ENCODE measurements at regions not wholly inside any gene's neighbourhood (a gene's known extent, or its start where the extent isn't known, plus 50 kb on each side); places are given as distances from the start of the nearest gene placed in this dataset.

DNA sequence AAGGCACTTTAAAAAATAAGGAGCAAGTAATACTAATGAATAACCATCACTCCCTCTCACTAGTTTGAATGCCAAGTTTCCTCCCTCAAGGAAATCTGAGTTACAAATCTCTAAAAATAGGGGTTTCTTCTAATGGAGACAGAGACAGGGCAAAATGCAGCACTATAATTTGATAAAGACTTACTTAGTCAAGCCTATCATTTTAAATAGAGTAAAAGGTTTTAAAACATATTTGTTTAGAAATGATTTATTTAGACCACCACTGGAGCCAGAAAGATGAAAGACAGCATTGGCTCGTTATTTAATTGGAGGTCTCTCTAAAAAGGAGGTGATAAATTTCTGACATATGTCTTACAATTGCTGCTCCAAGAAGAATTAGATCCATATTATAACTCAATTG is 228.7 kb downstream of the TLE1 start:
- Mint-ChIP-seq H3K27ac (no peak overlapping the region), H3K4me3 (no peak overlapping the region), H3K4me1 (peaks cover 0 to 5% of the 10 kb centered on the region in 2 experiments; a peak in 1 of 4 replicates), H3K36me3 (ENCODE audit: insufficient read depth in 1 of 3, low read depth in 3 of 3) (0 out of 7 replicates have a peak, but pooled peaks cover 0 to 5% (median 0%) of the 10 kb centered on the region in 3 experiments), H3K9me3 (peaks cover 0 to 4% of the 10 kb centered on the region in 2 experiments; a peak in 2 of 5 replicates), H3K27me3 (ENCODE audit: low read depth) (no peaks in the 10 kb centered on the region)
- no peak overlapping the region for H3T11ph ChIP-seq (ENCODE audit: low read length)
- WGBS (ENCODE audit: extremely low coverage, insufficient read length, low lambda C conversion rate) = no CpG with 5 or more reads among the region's 1 CpG
- no peak overlapping the region for H3K23ac ChIP-seq (ENCODE audit: insufficient read length, low read depth, low read length)
- no peak overlapping the region for H2BK120ac ChIP-seq (ENCODE audit: low read depth, low read length, poor library complexity, severe bottlenecking)
- H2AK5ac ChIP-seq (ENCODE audit: insufficient read length, low read length) = no peak overlapping the region
- no peaks in the 10 kb centered on the region for H3K9me3 ChIP-seq (ENCODE audit: control insufficient read depth, low read depth, low read length)
- no peak overlapping the region for H2BK12ac ChIP-seq (ENCODE audit: insufficient read length, low read depth, low read length)
- H3K4me1 ChIP-seq (ENCODE audit: insufficient read depth, low read length) = no peaks in the 10 kb centered on the region
- no peaks in the 10 kb centered on the region for H3K23me2 ChIP-seq (ENCODE audit: insufficient read length, low read depth, low read length, poor library complexity, severe bottlenecking)
- H3K4me2 ChIP-seq (ENCODE audit: insufficient read depth, insufficient read length, low read length) = no peak overlapping the region
- no peak overlapping the region for H2BK15ac ChIP-seq (ENCODE audit: low read depth, low read length)
- no peaks in the 10 kb centered on the region for H3K79me2 ChIP-seq (ENCODE audit: insufficient read depth, low read length)
- no peaks in the 10 kb centered on the region for H4K20me1 ChIP-seq (ENCODE audit: control insufficient read depth, insufficient read depth, insufficient read length)
- no peaks in the 10 kb centered on the region for H3K79me1 ChIP-seq (ENCODE audit: insufficient read depth, low read depth, low read length, poor library complexity, severe bottlenecking)
- no peak overlapping the region for H3K4ac ChIP-seq (ENCODE audit: low read depth, low read length)
- no peak overlapping the region for H2BK5ac ChIP-seq (ENCODE audit: insufficient read length, low read length)
- no peak overlapping the region for H2BK20ac ChIP-seq (ENCODE audit: low read depth, low read length, poor library complexity, severe bottlenecking)
- H3K27me3 ChIP-seq (ENCODE audit: insufficient read depth, low read length) = no peaks in the 10 kb centered on the region
- H3K14ac ChIP-seq (ENCODE audit: insufficient read depth, low read length) = no peak overlapping the region
- TF ChIP-seq, protein P1, sequence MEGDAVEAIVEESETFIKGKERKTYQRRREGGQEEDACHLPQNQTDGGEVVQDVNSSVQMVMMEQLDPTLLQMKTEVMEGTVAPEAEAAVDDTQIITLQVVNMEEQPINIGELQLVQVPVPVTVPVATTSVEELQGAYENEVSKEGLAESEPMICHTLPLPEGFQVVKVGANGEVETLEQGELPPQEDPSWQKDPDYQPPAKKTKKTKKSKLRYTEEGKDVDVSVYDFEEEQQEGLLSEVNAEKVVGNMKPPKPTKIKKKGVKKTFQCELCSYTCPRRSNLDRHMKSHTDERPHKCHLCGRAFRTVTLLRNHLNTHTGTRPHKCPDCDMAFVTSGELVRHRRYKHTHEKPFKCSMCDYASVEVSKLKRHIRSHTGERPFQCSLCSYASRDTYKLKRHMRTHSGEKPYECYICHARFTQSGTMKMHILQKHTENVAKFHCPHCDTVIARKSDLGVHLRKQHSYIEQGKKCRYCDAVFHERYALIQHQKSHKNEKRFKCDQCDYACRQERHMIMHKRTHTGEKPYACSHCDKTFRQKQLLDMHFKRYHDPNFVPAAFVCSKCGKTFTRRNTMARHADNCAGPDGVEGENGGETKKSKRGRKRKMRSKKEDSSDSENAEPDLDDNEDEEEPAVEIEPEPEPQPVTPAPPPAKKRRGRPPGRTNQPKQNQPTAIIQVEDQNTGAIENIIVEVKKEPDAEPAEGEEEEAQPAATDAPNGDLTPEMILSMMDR (conservative IDR thresholded peaks at IDR 0.05) = no peak
- H4K8ac ChIP-seq (replicated peaks; ENCODE audit: insufficient read length, low read depth, low read length) = no peak overlapping the region
- H3K9ac ChIP-seq (ENCODE audit: extremely low read depth, insufficient read length, low read length) = no peak overlapping the region
- H3K18ac ChIP-seq (ENCODE audit: insufficient read length, low read depth, low read length) = no peak overlapping the region
- no peak overlapping the region for H4K91ac ChIP-seq (ENCODE audit: insufficient read length, low read depth, low read length)
- no peak overlapping the region for H2AFZ ChIP-seq (ENCODE audit: low read length)
- DNase-seq = no peak
- no peak overlapping the region for H3K27ac ChIP-seq (ENCODE audit: insufficient read length, low read depth, low read length)
- no peak overlapping the region for H4K5ac ChIP-seq (ENCODE audit: insufficient read length, low read depth, low read length)
- H3K56ac ChIP-seq (ENCODE audit: insufficient read length, low read depth, low read length) = no peak overlapping the region

All from H9 (cell line).